ENCODE measurements at regions not wholly inside any gene's neighbourhood (a gene's known extent, or its start where the extent isn't known, plus 50 kb on each side); places are given as distances from the start of the nearest gene placed in this dataset.
A peak's percentile ranks its signal among the peaks of the same experiment; 100 is the strongest.

DNA sequence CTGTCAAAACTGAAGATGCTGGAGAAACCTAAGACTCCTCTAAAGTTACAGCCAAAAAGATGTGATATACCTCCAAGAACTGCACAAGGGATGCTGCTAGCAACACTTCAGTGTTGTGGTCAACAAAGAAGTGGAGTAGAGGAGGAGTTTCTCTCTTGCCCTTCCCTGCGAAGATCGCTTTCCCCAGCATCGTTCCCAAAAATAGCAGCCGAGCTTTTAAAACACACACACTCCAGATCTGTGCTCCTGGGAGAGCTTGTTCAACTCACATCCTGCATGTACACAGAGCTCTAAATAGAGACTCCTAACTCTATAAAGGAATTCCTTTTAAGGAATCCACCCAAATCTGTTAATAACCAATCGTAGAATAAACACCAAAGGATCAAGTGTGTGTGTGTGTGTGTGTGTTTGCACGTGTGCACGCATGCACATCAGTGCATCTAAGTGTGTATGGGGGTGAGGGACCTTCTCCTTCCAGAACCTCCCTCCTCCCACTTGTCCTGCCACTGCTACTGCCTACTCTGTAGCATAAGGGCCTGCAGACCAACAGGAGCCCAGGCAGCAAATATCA, 58.5 kb downstream of the PSMG1 start:
- peak; percentile 12 for DNase-seq (ENCODE audit: low spot score)

DNA sequence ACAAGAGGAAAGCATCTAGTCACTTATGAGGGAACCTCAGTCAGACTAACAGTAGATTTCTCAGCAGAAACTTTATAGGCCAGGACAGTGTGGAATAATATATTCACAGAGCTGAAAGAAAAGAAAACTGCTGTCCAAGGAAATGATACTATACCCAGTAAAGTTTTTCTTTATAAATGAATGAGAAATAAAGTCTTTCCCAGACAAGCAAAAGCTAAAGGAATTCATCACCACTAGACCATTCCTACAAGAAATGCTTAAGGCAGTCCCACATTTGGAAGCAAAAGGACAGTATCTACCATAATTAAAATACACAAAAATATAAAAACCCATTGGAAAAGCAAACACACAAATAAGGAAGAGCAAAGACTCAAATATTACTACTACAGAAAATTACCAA, 59.9 kb downstream of the PSMG1 start:
- DNase-seq (ENCODE audit: low spot score) = no peak

DNA sequence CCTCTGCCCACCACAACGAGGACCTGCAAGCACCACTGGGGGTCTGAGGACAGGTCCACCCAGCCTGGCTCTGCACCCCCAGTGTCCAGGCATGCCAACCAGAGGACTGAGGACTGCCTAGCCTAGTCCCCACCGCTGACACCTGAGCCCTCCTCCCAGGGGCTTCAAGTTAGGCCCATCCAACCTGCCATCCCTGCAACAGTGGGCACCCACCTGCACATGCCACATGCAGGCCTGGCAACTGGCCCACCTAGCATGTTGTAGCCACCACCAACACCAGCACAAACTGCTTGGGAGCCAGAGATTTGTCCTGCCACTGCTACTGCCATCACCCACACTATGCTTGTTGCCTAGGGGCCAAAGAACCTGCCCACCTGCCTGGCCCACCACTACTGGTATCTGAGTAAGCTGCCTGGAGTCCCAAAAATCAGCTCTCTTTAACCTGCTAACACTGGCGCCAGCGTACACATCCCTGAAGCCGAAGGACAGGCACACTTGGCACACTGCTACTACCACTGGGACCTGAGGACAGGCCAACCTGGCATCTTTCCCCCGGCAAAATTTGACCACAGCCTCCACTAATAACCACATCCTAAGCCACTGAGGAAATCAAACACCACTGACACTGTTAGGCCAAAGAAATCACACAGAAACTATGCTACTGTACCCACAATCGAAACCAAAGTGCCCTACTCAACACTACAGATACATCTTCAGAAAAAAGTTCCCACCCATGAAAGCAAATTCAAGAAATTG, 61.5 kb downstream of the PSMG1 start:
- DNase-seq (ENCODE audit: low spot score) = no peak

DNA sequence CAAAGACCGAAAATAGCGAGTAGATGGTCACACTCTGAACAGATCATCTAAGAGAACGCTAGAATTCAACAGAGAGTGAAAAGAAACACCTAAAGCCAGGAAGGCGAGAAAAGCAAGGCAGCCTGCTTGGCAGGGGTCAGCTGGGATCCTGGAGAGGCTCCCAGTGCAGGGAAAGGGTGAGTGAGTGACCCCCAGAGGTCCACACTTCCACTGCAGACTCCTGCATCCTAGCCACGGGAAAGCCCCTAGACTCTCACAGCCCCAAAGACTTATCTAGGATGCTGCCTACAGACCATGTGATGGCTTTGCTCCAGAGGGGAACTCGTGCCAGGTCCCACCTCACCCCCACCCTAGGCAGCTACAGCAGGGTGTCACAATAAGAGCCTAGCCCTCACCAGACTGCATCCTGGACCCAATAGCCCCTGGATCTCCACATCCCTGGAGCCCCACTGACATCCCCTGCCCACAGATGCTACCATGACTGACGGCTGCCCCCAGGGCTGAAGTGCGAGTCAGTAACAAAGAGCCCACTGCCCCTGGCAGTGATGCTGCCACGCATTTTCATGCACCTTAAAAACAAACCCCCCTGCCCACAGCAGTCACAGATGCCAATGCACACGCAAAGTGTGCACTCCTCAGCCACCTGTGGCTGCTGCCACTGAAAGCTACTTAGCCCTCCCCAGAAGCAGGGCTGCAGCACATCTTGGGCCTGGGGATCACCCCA, 62.2 kb downstream of the PSMG1 start:
- DNase-seq (ENCODE audit: low spot score) = no peak

DNA sequence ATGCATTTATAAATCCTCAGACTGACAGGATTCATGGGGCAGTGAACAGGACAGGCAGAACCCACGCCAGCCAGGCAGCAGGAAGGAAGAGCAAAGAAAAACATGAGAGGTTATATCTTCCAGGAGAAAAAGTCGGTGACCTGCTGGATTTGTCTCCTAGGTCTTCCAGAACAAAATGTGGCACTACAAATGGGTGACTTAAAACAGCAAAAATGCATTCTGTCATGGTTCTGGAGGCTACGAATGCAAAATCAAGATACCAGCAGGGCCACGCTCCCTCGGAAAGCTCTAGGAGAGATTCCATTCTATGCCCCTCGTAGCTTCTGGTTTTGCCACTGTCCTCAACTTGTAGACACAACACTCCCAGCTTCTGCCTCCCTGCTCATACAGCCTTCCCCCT, 63.4 kb downstream of the PSMG1 start:
- no peak for DNase-seq (ENCODE audit: low spot score)

DNA sequence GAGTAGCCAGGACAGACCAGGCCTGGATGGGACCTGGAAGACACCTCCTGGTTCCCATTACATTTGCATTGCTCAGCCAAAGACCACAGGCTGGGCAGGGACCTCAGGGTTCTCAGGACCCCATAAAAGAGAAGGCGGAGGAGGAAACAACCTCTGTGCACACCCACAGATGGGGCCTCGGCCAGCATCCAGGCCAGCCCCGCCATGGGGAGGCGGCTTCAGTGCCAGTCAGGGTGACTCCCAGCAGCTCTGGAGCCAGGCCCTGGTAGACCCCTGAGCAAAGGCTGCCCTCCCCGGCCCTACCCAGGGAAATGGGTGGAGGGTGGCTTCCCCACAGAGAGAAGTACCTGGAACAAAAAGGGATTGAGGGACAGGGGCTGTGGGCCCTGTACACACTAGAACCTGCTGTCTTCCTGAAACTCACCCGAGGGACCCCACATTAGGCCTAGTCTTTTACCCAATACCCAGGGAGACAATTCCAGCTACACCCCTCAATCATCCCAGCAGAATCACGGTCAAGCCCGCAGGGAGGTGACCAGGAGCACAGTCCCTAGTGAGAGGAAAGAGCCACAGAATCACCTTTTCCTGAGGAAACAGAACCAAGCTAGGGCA, 64.5 kb downstream of the PSMG1 start:
- DNase-seq (ENCODE audit: low spot score) = no peak

DNA sequence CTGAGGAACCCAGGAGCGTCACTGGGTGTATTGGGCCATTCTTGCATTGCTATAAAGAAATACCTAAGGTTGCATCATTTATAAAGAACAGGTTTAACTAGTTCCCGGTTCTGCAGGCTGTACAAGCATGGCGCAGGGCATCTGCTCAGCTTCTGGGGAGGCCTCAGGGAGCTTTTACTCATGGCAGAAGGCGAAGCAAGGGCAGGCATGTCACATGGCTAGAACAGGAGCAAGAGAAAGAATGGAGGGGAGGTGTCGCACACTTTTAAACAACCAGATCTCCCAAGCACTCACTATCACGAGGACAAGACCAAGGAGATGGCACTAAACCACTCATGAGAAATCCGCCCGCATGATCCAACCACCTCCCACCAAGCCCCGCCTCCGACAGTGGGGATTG, 65.2 kb downstream of the PSMG1 start:
- no peak for DNase-seq (ENCODE audit: low spot score)

DNA sequence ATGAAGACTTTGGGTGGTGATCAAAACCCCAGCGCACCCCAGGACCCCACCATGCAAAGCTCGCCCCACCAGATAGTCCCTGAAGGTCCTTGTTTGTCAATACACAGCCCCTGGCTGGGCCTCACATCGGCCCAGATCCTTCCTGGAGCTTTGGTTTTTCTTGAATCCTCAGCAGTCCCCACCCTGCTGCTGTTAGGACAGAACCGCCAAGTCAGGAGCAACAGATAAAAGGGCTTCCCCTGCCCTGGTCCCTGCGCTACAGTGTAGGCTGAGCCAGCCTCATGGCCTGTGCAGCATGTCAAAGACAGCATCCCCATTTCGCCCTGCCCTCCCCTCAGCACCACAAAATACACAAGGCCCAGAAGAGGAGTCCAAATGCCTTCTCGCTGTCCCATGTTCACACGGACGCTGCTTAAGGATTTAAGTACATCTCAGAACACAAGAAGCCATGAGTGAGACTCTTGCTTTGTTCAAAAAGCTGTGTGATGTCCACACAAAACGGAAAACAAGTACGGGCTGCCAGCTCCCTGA, 65.7 kb downstream of the PSMG1 start:
- no peak for DNase-seq (ENCODE audit: low spot score)

DNA sequence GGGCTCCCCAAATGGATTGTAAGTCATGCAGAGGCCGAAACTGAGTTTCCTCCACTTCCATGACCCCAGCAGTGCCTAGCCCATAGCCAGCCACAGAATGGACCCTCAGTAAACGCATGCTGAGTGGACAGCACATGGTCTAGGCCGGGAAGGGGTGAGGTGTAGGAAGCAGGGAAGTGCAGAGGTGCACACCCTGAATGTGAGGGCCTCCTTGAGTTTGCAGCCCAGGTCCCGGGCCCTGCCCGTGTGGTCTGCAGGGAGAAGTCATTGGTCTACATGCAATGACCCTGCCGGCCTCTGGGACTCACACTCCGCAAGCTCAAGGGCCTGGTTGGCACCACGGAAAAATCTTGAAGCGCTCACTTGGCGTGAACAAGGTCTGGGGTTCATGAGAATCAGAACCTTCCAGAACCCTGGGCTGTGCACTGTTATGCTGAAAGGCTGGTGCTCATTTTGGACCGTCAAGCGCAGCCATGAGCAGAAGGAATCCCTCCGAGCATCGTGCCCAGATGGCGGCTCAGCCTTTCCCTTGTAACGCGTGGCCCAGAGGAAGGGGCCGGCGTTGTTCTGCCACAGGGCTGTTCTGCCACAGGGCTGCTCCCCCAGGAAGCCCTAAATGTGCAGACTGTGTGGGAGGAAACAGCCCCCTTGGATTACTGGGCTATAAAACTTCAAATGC, 66.4 kb downstream of the PSMG1 start:
- DNase-seq (ENCODE audit: low spot score) = no peak

DNA sequence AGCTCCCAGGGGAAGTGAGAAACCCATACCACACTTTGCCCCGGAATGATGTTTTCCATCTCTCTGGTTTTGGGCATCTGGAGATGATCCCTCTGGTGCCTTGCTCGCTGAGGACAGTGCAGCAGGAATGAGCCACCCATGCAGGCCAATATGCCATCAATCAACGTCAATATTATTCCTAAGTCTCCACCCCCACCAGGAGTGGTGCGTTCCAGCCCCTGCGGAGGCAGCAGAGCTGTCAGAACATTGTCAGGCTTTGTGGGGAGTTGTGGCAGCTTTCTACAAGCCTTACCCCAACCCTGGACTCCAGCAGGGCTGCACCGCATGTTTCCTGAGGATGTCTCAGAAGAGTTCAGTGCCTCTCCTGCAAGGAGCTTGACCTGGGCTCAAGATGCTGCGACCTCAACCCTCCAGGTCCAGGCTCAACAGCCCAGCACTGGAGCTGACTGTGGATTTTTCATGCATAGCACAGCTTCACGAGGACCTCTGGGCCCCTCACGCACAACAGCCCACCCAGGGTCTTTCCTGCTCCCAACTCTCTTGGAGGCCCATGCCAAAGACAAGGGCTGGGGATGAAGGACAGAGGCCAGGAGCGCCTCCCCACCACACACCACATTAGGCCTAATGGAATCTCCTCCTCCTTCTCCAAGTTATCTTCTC, 67.5 kb downstream of the PSMG1 start:
- peak; percentile 35 for DNase-seq (ENCODE audit: low spot score)

DNA sequence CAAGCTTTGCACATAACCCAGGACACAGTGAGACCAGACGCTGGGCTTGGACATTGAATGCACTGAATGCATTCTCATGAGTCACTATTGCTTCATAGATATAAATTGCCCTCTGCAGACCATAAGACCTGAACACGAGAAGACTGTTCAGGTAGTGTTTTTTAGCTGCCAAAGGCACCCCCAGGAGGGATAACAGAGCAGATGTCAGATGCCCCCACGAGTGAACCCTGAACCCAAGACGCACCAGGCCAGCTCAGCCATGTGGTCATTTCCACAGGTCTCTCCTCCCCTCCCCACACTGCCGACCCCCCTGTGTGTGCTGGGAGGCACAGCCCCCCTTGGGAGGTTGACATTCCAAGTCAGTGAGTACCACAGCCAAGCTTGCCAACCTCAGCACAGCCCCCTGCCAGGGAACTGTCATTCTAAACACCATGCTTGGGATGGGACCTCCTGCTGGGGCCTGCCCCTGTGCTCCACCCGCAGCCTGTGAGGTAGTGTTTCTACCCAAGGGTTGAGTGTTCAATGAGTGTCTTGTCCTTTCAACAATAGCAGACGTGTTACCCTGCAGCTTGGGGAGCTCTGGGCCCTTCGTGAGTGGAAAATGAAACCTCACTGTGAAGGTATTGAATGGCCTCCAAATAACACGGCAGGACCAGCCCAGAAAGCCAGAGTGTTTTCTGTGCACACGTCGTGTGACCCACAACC, 68.2 kb downstream of the PSMG1 start:
- peak; percentile 47 for DNase-seq (ENCODE audit: low spot score)

DNA sequence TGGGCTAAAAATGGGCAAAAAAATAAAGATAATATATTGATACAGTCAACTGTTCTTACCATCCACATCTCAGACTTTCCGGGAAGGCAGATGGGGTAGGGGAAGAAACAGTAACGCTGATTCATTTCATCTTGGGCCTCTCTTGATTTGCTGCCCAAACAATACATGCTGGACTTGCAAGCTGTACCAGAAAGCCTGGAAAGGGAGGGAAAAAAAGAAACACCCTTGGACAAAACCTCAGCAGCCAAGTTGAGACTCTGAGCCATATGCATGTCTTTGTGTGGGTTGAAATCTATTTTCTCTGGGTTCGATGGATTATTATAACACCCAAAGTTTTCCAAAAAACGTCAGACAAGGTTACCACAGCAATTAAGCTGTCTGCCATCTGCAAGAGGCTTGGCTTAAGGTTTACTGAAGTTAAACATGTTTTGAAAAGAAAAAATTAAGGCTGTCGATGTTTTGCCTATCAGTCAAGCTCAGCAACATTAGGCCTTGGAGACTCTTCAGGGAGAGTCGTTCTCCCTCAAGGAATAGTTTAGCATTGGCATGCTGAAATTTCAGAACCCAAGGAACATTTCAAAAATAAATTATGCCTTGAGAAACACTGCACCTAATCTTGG, 71.2 kb downstream of the PSMG1 start:
- peak; percentile 28 for DNase-seq (ENCODE audit: low spot score)

DNA sequence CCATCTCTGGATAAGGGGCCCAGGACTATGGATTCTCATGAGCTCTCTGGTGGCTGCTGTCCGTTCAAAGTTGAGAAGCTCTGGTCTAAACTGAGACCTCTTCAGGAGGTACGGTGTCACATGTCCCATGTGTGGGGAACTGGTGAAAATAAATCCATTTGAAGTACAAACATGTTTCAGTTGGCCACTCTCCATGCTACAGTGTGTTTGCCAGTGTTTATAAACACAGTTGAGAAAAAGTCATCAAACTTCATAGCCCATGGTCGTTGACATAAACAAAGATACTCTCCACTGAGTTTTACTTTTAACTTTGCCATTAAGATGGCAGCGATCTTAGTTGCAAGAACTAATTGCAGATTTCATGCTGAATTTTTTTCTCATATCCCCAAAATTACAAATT, 72.8 kb downstream of the PSMG1 start:
- no peak for DNase-seq (ENCODE audit: low spot score)

DNA sequence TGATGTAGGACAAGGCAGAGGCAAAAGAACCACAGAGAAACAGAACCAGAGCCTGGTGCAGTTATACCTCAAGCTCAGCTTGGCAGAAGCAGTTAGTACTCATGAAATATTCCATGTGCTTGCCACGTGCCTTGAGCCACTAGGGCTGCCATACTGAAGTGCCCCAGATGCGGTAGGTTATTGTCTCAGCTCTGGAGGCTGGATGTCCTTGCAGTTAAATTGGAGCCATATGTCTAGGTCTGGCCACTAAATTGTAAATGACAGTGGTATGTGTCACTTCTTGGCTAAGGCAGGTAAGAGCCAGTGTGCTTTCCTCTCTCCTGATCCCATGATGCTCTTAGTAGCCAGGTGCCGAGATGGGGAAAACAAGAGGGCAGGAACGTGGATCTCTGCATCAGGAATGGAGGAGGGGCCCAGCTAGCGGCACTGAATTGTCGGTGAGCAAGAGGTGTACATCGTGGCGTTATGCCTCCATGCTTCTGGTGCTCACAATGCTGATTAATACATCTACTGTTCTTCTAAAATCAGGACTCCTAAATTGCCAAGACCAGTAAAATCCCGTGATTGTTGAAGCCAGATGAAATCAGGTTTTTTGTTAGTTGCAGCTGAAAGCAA, 73.5 kb downstream of the PSMG1 start:
- no peak for DNase-seq (ENCODE audit: low spot score)

DNA sequence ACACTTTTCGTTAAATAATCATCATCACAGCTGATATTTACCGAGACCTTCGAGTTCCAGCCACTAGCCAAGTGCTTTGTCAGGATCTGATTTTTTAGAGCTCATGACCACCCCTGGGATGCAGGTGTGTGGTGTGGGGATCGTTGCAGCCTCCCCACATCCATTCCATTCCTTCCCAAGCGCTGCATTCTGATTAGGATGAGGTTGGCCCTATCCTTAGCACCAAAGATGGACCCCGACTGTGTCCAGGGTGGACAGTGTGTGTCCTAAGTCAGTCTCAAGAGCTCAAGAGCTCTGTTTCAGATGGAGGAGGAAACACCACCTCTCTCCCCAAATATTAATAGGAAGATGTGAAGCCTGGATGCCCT, 74.1 kb downstream of the PSMG1 start:
- no peak for DNase-seq (ENCODE audit: low spot score)

DNA sequence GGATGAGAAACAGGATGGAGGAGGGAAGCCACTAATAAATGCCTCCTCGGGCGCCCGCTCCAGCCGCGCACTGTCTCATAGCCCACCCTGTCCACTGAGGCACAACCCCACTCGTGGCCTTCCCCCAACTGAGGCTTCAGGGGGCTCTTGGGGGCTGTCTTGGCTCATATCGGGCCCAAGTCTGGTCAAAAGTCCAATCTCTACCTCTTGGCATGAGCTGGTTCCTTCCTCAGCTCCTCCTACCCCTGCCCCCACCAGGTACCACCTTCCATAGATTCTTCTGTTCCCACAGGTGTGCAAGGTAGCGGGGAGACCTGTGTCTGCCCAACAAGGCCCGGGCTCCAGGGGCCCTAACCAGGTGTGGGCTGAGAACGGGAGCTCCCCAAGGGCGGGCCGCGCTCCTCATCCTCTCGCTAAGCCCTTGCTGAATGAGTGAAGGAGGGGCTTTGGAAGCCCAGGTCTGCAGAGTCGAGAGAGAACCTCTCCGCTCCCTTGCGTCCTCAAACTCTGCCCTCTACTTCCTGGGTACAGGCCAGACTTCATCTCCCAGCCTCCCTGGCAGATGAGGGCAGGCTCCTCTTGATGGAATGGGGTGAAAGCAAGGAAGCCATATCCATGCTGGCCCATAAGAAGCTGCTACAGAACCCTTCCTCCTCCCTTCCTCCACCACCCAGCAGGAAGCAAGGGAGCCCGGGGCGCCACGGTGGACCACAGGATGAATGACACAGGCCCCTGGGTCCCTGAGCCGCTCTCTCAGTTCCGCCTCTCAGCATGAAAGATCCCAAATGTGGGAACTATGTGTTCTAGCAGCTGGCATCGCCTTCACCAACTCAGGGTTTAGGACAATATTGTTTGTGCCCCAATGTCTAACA, 74.7 kb downstream of the PSMG1 start:
- DNase-seq (ENCODE audit: low spot score) = no peak

DNA sequence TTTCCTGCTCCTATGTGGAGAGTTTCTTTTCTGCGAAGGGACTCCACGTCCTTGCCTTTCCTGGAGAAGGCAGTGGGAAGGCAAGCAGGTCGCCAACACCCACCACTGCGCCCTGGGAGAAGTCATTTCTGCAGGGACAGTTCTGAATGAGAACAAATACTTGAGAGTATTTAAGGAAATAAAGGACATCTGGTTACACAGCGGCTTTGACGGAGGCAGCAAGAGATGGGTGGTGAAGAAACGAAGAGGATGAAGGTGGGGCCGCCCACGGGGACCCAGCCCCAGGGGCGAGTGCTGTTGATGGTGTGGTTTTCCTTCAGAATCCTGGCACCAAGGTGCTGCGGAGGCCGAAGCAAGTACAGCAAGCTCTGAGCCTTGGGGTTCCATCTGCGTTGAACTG, 75.5 kb downstream of the PSMG1 start:
- no peak for DNase-seq (ENCODE audit: low spot score)

DNA sequence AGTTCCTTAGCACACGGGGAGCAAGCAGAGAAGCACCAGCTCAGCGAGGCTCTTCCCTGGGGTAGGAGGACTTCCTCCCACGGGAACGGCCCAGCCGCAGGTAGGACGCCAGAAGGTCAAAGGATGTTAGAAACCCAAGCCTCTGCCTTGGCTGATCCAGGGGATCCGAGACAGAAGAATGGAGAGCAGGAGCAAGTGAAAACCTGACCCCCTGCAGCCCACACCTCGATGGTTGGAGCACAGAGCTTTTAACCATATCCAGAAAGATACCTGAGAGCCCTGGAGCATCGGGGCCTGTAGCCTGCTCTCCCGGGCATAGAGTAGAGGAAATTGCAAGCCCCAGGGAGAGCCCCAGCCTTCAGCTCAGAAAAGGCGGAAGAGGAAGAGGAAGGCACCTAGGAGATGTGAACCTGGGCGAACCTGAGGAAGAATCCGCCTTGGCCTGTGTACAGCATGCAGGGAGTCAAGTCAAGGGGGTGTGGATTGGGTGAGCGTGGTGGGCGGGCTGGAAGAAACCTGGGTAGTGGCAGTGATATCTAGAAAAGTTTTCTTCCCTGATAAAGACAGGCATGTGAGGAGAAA, 76.3 kb downstream of the PSMG1 start:
- no peak for DNase-seq (ENCODE audit: low spot score)

DNA sequence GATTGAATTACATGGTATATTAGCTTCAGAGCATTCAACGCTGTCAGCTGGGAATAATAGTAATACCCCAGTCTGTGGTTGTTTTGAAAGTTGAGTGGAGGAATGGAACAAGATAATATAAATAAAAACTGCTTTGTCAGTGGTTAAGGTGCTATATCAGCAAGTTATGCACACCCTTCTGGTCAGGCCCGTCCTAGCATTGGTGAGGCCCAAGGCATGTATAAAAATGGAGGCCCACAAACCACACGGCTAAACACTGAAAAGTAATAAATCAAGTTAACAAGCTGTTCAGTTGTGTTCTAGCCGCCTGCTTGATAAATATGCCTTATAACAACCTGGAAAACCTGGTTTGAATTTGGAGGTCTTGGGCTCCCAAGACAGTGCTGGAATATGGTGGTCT, 77.4 kb downstream of the PSMG1 start:
- no peak for DNase-seq (ENCODE audit: low spot score)
